ENCODE measurements at regions not wholly inside any gene's neighbourhood (a gene's known extent, or its start where the extent isn't known, plus 50 kb on each side); places are given as distances from the start of the nearest gene placed in this dataset.

GRCh38 chr20:9971746-9972145 lies 63.0 kb upstream of the ANKEF1 start:
- Histone ChIP-seq H3K4me1 (ENCODE audit: control insufficient read depth in 4 of 4, insufficient read depth in 4 of 4, low read length in 3 of 4) (no peaks in the 10 kb centered on the region), H3K27me3 (ENCODE audit: control insufficient read depth in 4 of 4, insufficient read depth in 4 of 4, low read length in 3 of 4) (peaks cover 0 to 6% (median 0%) of the 10 kb centered on the region in 4 donors), H3K9ac (ENCODE audit: low read depth in 1 of 2, low read length in 2 of 2) (no peak overlapping the region), H3K9me3 (ENCODE audit: control insufficient read depth in 4 of 4, low read length in 3 of 4) (no peaks in the 10 kb centered on the region), H3K36me3 (ENCODE audit: control insufficient read depth in 4 of 4, insufficient read depth in 3 of 4, low read depth in 1 of 4, low read length in 3 of 4) (no peaks in the 10 kb centered on the region), H3K27ac (ENCODE audit: low read depth in 1 of 2, low read length in 2 of 2) (no peak overlapping the region), H3K4me3 (ENCODE audit: low read depth in 1 of 3, low read length in 3 of 3) (no peak overlapping the region)
- no peak for DNase-seq (ENCODE audit: low spot score)
- TF ChIP-seq REST (IDR thresholded peaks at IDR 0.05): no peak
- TF ChIP-seq SP1 (IDR thresholded peaks at IDR 0.05): no peak
- TF ChIP-seq EGR1 (IDR thresholded peaks at IDR 0.05; ENCODE audit: low read depth in 2 of 2): no peak
- TF ChIP-seq FOXA1 (IDR thresholded peaks at IDR 0.05): no peak
- no peak for TF ChIP-seq ATF3 (IDR thresholded peaks at IDR 0.05)
- TF ChIP-seq YY1 (IDR thresholded peaks at IDR 0.05): no peak
- TF ChIP-seq RAD21 (IDR thresholded peaks at IDR 0.05): no peak
- TF ChIP-seq GABPA (IDR thresholded peaks at IDR 0.05 in 1 of 2, conservative IDR thresholded peaks at IDR 0.05 in 1 of 2): no peak
- TF ChIP-seq, protein P1, sequence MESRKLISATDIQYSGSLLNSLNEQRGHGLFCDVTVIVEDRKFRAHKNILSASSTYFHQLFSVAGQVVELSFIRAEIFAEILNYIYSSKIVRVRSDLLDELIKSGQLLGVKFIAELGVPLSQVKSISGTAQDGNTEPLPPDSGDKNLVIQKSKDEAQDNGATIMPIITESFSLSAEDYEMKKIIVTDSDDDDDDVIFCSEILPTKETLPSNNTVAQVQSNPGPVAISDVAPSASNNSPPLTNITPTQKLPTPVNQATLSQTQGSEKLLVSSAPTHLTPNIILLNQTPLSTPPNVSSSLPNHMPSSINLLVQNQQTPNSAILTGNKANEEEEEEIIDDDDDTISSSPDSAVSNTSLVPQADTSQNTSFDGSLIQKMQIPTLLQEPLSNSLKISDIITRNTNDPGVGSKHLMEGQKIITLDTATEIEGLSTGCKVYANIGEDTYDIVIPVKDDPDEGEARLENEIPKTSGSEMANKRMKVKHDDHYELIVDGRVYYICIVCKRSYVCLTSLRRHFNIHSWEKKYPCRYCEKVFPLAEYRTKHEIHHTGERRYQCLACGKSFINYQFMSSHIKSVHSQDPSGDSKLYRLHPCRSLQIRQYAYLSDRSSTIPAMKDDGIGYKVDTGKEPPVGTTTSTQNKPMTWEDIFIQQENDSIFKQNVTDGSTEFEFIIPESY (IDR thresholded peaks at IDR 0.05): no peak
- 88% methylated on average over 1 of the region's 1 CpG for WGBS

- TF ChIP-seq EGR1 (IDR thresholded peaks at IDR 0.05; ENCODE audit: low read depth in 2 of 2) (no peak), REST (IDR thresholded peaks at IDR 0.05) (no peak), RXRA (IDR thresholded peaks at IDR 0.05) (no peak)
- no peaks in the 10 kb centered on the region for H3K36me3 ChIP-seq (ENCODE audit: control insufficient read depth in 4 of 4, insufficient read depth in 3 of 4, low read depth in 1 of 4, low read length in 3 of 4)
- no peaks in the 10 kb centered on the region for H3K9me3 ChIP-seq (ENCODE audit: control insufficient read depth in 4 of 4, low read length in 3 of 4)
- H3K27ac ChIP-seq (ENCODE audit: low read depth in 1 of 2, low read length in 2 of 2): no peak overlapping the region
- H3K27me3 ChIP-seq (ENCODE audit: control insufficient read depth in 4 of 4, insufficient read depth in 4 of 4, low read length in 3 of 4): peaks cover 0 to 6% (median 0%) of the 10 kb centered on the region in 4 donors
- no peak overlapping the region for H3K9ac ChIP-seq (ENCODE audit: low read depth in 1 of 2, low read length in 2 of 2)
- WGBS: 81% methylated on average over 1 of the region's 1 CpG
- H3K4me3 ChIP-seq (ENCODE audit: low read depth in 1 of 3, low read length in 3 of 3): no peak overlapping the region
- H3K4me1 ChIP-seq (ENCODE audit: control insufficient read depth in 4 of 4, insufficient read depth in 4 of 4, low read length in 3 of 4): no peaks in the 10 kb centered on the region
- DNase-seq (ENCODE audit: low spot score): no peak
Observed at GRCh38 chr20:9969626-9970025, 65.2 kb upstream of the ANKEF1 start.

Data from liver (tissue), 7 donors.